HG02885 (cell line): ENCODE measurements at regions not wholly inside any gene's neighbourhood (a gene's known extent, or its start where the extent isn't known, plus 50 kb on each side); places are given as distances from the start of the nearest gene placed in this dataset.
"Not testable (repeated sequence)": the region's sequence is repeated elsewhere in the genome, so short reads cannot be mapped to it uniquely, and the experiment has no call there.

Experiments used
- ATAC-seq: cut with Tn5 transposase; IDR thresholded peaks from one replicate; pipeline ENCODE4 v1.9.1; 2021; ENCODE audit warnings: mild to moderate bottlenecking; ENCODE audit not compliant: unreplicated experiment, poor library complexity

DNA sequence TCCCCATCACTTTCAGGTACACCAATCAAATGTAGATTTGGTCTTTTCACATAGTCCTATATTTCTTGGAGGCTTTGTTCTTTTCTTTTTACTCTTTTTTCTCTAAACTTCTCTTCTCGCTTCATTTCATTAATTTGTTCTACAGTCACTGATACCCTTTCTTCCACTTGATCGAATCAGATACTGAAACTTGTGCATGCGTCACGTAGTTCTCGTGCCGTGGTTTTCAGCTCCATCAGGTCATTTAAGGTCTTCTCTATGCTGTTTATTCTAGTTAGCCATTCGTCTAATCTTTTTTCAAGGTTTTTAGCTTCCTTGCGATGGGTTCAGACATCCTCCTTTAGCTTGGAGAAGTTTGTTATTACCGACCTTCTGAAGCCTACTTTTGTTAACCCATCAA, 70.6 kb downstream of the DLEU7 start:
- ATAC-seq, result not testable (repeated sequence)
